ENCODE measurements at regions not wholly inside any gene's neighbourhood (a gene's known extent, or its start where the extent isn't known, plus 50 kb on each side); places are given as distances from the start of the nearest gene placed in this dataset.

GRCh38 chr2:12168354-12168753 is 421.9 kb downstream of the LPIN1 start:
- H3K9me3 ChIP-seq = no peaks in the 10 kb centered on the region
- H3K4me1 ChIP-seq = peaks cover 6 to 25% of the 10 kb centered on the region in 2 donors
- ATAC-seq (no peak), DNase-seq (no peak)
- H3K36me3 ChIP-seq = no peaks in the 10 kb centered on the region
- peak overlapping the region in 1 of 2 donors; percentile 59 for H3K27ac ChIP-seq
- intact Hi-C loops (cut with DNase I) = loop anchor here in 1 of 2 donors (5.0 kb wide), 1 partner anchor 549 kb away; the partner anchor contains the start of gene TRIB2
- no peak overlapping the region for H3K4me3 ChIP-seq
- no peak for TF ChIP-seq CTCF (IDR thresholded peaks at IDR 0.05)
- no peaks in the 10 kb centered on the region for H3K27me3 ChIP-seq

DNA sequence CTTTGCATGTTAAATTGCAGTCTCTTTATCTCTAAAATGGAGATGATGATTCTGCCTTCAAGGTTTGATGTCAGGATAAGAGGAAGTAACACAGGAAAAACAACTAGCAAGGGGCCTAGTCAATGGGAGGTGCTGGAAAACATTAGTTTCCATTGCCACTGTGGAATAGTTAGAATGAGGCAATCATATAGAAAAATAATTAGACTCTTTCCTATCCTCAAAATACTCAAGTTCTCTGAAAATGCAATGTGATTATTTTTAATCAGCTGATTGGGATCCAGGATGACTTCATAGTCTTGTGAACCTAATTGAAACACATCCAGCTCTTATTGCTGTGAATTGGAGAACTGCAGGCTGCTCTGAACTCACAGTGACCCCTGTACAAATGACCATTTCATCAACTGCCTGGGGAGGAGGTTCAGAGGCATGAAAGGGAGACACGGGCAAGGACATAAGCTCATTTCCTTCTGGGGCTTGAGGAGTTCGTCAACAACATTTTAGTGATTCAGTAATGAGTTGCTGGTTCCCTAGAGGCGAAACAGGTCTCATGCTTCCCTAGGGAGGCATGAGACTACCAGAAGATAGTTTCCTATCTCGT is 422.5 kb downstream of the LPIN1 start:
- ATAC-seq (peak; percentile 88), DNase-seq (peak in 2 of 4 donors; percentile 44 to 54)
- intact Hi-C loops (cut with DNase I) = loop anchor here in 1 of 2 donors (5.0 kb wide), 1 partner anchor 548 kb away; the partner anchor contains the start of gene TRIB2
- Histone ChIP-seq H3K4me1 (peaks cover 6 to 25% of the 10 kb centered on the region in 2 donors), H3K27me3 (no peaks in the 10 kb centered on the region), H3K4me3 (no peak overlapping the region), H3K36me3 (no peaks in the 10 kb centered on the region), H3K9me3 (no peaks in the 10 kb centered on the region), H3K27ac (peak overlapping the region; percentile 57 to 59)
- no peak for TF ChIP-seq CTCF (IDR thresholded peaks at IDR 0.05)

- intact Hi-C loops (cut with DNase I) = loop anchor here in 1 of 2 donors (5.0 kb wide), 1 partner anchor 548 kb away; the partner anchor contains the start of gene TRIB2
- Histone ChIP-seq H3K27ac (peak overlapping the region; percentile 57 to 59), H3K4me3 (no peak overlapping the region), H3K9me3 (no peaks in the 10 kb centered on the region), H3K36me3 (no peaks in the 10 kb centered on the region), H3K4me1 (peaks cover 6 to 25% of the 10 kb centered on the region in 2 donors), H3K27me3 (no peaks in the 10 kb centered on the region)
- DNase-seq (peak in 2 of 4 donors; percentile 53 to 60), ATAC-seq (peak; percentile 73)
- TF ChIP-seq CTCF (IDR thresholded peaks at IDR 0.05) = no peak
These were observed 423.3 kb downstream of the LPIN1 start for GRCh38 chr2:12169721-12170120.

DNA sequence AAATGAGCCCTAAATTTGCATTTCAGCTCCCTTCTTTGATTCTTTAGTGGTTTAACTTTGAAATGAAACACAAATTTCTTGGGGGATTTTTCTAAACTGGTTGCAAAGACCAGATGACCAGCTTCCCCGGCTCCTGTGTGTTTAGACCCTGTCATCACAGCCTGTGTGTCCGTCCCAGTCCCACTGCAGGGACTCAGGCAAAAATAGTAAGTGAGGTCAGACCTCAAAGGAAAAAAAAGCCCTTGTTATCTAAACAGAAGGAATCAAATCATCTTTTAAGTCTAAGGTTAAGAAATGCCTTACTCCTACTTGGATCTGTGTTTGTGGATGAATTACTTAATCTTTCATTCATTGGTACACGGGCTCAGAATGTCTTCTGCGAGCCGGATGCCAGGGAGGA is 423.7 kb downstream of the LPIN1 start:
- peak overlapping the region; percentile 57 to 59 for H3K27ac ChIP-seq
- DNase-seq = no peak
- intact Hi-C loops (cut with DNase I) = no loop called here
- no peaks in the 10 kb centered on the region for H3K9me3 ChIP-seq
- no peak for ATAC-seq
- H3K36me3 ChIP-seq = no peaks in the 10 kb centered on the region
- H3K27me3 ChIP-seq = no peaks in the 10 kb centered on the region
- H3K4me1 ChIP-seq = peaks cover 6 to 25% of the 10 kb centered on the region in 2 donors
- TF ChIP-seq CTCF (IDR thresholded peaks at IDR 0.05) = no peak
- H3K4me3 ChIP-seq = no peak overlapping the region

GRCh38 chr2:12173271-12173942 is 427.0 kb downstream of the LPIN1 start:
- Histone ChIP-seq H3K4me3 (no peak overlapping the region), H3K9me3 (no peaks in the 10 kb centered on the region), H3K27me3 (no peaks in the 10 kb centered on the region), H3K36me3 (no peaks in the 10 kb centered on the region), H3K4me1 (peaks cover 6 to 37% of the 10 kb centered on the region in 2 donors), H3K27ac (no peak overlapping the region)
- intact Hi-C loops (cut with DNase I) = no loop called here
- no peak for TF ChIP-seq CTCF (IDR thresholded peaks at IDR 0.05)
- ATAC-seq (no peak), DNase-seq (no peak)

Data from left lung (tissue), 4 donors.